ENCODE measurements at regions not wholly inside any gene's neighbourhood (a gene's known extent, or its start where the extent isn't known, plus 50 kb on each side); places are given as distances from the start of the nearest gene placed in this dataset.

DNA sequence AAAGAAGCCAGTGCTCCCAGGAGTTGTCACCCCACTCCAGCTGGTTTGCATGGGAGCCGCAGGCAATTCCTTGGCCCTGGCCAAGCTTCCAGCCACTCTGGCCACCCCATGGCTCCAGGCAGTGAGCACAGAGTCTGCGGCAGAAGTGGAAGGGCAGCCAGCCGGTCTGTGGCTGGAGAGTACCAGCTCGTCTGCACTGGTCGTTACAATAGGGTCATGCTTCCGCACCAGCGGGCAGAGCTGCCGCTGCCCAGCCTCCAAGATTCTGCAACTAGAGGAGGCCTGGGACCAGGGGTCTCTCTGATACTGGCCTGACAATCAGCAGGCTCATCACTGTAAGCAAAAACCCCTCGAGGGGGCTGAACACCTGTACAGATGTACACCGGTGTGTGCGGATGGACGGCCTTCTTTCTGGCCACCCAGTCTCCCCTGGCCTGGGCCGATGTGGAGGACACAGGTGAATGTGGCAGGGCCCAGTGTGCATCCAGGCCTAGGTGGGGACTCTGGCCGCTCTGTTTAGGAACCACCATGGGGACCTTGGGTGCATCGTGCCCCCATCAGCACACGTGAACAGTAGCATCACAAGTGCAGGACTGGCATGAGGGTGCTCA is 51.9 kb upstream of the ODC1 start:
- intact Hi-C loops (cut with DNase I), result no loop called here
- WGBS, 2 donors, result 85 to 91% methylated on average over 16 of the region's 16 CpGs
- Histone ChIP-seq H3K27me3 (peaks cover 0 to 23% (median 11%) of the 10 kb centered on the region in 7 donors), H3K36me3 (no peaks in the 10 kb centered on the region), H3K9me3 (no peaks in the 10 kb centered on the region), H3K4me1 (peaks cover 0 to 7% (median 0%) of the 10 kb centered on the region in 9 donors), H3K27ac (no peak overlapping the region), H3K4me3 (no peak overlapping the region)
- TF ChIP-seq, protein P1, sequence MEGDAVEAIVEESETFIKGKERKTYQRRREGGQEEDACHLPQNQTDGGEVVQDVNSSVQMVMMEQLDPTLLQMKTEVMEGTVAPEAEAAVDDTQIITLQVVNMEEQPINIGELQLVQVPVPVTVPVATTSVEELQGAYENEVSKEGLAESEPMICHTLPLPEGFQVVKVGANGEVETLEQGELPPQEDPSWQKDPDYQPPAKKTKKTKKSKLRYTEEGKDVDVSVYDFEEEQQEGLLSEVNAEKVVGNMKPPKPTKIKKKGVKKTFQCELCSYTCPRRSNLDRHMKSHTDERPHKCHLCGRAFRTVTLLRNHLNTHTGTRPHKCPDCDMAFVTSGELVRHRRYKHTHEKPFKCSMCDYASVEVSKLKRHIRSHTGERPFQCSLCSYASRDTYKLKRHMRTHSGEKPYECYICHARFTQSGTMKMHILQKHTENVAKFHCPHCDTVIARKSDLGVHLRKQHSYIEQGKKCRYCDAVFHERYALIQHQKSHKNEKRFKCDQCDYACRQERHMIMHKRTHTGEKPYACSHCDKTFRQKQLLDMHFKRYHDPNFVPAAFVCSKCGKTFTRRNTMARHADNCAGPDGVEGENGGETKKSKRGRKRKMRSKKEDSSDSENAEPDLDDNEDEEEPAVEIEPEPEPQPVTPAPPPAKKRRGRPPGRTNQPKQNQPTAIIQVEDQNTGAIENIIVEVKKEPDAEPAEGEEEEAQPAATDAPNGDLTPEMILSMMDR (IDR thresholded peaks at IDR 0.05), result no peak
- no peak for DNase-seq
- ATAC-seq, result no peak

DNA sequence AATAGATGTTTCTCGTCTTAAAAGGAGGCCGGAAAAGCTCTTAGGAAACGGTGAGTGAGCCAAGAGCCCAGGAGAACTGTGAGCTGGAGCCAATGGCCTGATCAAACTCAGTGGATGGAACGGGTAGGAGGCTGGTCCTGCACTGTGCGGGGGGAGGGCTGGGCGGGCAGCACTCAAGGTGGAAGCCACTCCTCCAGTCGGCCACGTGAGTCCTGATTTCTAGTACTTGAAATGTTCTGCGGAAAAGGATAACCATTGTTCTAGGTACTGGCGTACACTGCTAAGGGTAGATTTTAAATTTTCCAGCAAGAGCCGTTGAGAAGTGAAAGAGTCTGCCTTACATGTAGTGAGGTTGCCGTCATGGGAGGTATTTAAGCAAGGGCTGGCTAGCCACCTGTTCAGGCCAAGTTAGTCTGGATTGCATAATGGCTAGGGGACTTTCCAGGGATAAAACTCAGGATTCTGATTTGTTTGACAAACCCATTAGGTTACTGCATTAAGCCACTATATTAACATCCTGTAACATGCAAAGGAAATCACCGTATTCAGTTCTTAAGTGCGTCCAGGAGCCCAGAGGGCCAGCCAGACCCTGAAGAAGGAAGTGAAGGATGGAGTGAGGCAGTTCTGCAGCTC is 51.3 kb upstream of the ODC1 start:
- TF ChIP-seq, protein P1 (IDR thresholded peaks at IDR 0.05), result no peak
- Histone ChIP-seq H3K9me3 (no peaks in the 10 kb centered on the region), H3K4me1 (peaks cover 0 to 7% (median 0%) of the 10 kb centered on the region in 9 donors), H3K27ac (no peak overlapping the region), H3K36me3 (no peaks in the 10 kb centered on the region), H3K4me3 (no peak overlapping the region), H3K27me3 (peaks cover 0 to 23% (median 11%) of the 10 kb centered on the region in 7 donors)
- 76 to 82% methylated on average over 14 of the region's 14 CpGs for WGBS, 2 donors
- DNase-seq (no peak), ATAC-seq (peak in 3 of 8 donors; percentile 16 to 46 (median 23))
- intact Hi-C loops (cut with DNase I), result no loop called here

DNA sequence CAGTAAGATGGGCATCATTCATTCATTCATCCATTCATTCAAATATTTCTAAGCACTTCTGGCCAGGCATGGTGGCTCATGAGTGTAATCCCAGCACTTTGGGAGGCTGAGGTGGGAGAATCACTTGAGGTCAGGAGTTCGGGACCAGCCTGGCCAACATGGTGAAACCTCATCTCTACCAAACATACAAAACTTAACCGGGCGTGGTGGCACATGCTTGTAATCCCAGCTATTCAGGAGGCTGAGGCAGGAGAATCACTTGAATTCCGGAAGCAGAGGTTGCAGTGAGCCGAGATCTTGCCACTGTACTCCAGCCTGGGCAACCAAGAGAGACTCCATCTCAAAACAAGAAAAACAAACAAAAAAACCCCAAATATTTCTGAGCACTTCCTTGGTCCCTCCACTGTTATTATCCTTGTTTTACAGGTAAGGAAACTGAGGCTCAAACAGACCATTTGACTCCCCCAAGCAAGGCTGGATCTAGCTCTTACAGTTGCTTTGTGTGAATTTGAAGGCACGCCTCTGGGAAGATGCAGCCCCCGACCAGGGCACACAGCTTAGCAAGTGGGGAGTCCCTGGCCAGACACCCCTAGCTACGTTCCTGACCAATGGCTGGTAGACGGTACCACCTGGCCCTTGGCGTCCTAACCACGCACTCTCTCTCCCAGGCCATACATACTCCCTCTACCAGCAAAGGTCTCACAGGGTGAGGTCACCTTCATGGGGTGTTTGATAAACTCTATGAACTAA is 50.6 kb upstream of the ODC1 start:
- DNase-seq (no peak), ATAC-seq (no peak)
- 92 to 94% methylated on average over 11 of the region's 11 CpGs for WGBS, 2 donors
- H3K9me3 ChIP-seq, result no peaks in the 10 kb centered on the region
- no peaks in the 10 kb centered on the region for H3K36me3 ChIP-seq
- TF ChIP-seq, protein P1 (IDR thresholded peaks at IDR 0.05), result no peak
- no peak overlapping the region for H3K4me3 ChIP-seq
- H3K27me3 ChIP-seq, result peaks cover 0 to 28% (median 11%) of the 10 kb centered on the region in 7 donors
- H3K27ac ChIP-seq, result no peak overlapping the region
- H3K4me1 ChIP-seq, result peaks cover 0 to 7% (median 0%) of the 10 kb centered on the region in 9 donors
- intact Hi-C loops (cut with DNase I), result no loop called here
